ENCODE measurements at regions not wholly inside any gene's neighbourhood (a gene's known extent, or its start where the extent isn't known, plus 50 kb on each side); places are given as distances from the start of the nearest gene placed in this dataset.
A peak's percentile ranks its signal among the peaks of the same experiment; 100 is the strongest.
"Not testable (repeated sequence)": the region's sequence is repeated elsewhere in the genome, so short reads cannot be mapped to it uniquely, and the experiment has no call there.

- DNase-seq (ENCODE audit: low read depth) = no peak
These were observed 167.5 kb downstream of the EBLN2 start for GRCh38 chr3:73228959-73229358.

GRCh38 chr3:73234354-73235014 lies 173.0 kb downstream of the EBLN2 start:
- DNase-seq (ENCODE audit: low read depth) = no peak

GRCh38 chr3:73235768-73236167 lies 174.3 kb downstream of the EBLN2 start:
- no peak for DNase-seq (ENCODE audit: low read depth)

- DNase-seq (ENCODE audit: low read depth) = no peak
These were observed 175.4 kb downstream of the EBLN2 start for GRCh38 chr3:73236867-73237266.

GRCh38 chr3:73243740-73244139 lies 182.3 kb downstream of the EBLN2 start:
- DNase-seq (ENCODE audit: low read depth) = no peak

GRCh38 chr3:73245459-73245858 lies 184.0 kb downstream of the EBLN2 start:
- DNase-seq (ENCODE audit: low read depth) = no peak

- DNase-seq (ENCODE audit: low read depth) = no peak
These were observed 187.6 kb downstream of the EBLN2 start for GRCh38 chr3:73249047-73249446.

GRCh38 chr3:73254062-73254461 lies 192.6 kb downstream of the EBLN2 start:
- DNase-seq (ENCODE audit: low read depth) = no peak

GRCh38 chr3:73255609-73256029 lies 194.2 kb downstream of the EBLN2 start:
- peak; percentile 31 for DNase-seq (ENCODE audit: low read depth)

GRCh38 chr3:73257186-73257585 lies 195.7 kb downstream of the EBLN2 start:
- DNase-seq (ENCODE audit: low read depth) = no peak

- DNase-seq (ENCODE audit: low read depth) = no peak
These were observed 196.6 kb downstream of the EBLN2 start for GRCh38 chr3:73258057-73258456.

GRCh38 chr3:73259291-73259690 lies 197.8 kb downstream of the EBLN2 start:
- DNase-seq (ENCODE audit: low read depth) = no peak

GRCh38 chr3:73259856-73260255 lies 198.4 kb downstream of the EBLN2 start:
- no peak for DNase-seq (ENCODE audit: low read depth)

- DNase-seq (ENCODE audit: low read depth) = not testable (repeated sequence)
These were observed 205.1 kb downstream of the EBLN2 start for GRCh38 chr3:73266558-73266957.

GRCh38 chr3:73269126-73269525 lies 207.7 kb downstream of the EBLN2 start:
- DNase-seq (ENCODE audit: low read depth) = not testable (repeated sequence)

GRCh38 chr3:73270839-73271483 lies 209.5 kb downstream of the EBLN2 start:
- no peak for DNase-seq (ENCODE audit: low read depth)

- DNase-seq (ENCODE audit: low read depth) = no peak
These were observed 211.9 kb downstream of the EBLN2 start for GRCh38 chr3:73273341-73273740.

- DNase-seq (ENCODE audit: low read depth) = no peak
These were observed 219.3 kb downstream of the EBLN2 start for GRCh38 chr3:73280746-73281145.

GRCh38 chr3:73284472-73284871 lies 223.0 kb downstream of the EBLN2 start:
- DNase-seq (ENCODE audit: low read depth) = no peak

- DNase-seq (ENCODE audit: low read depth) = no peak
These were observed 230.1 kb downstream of the EBLN2 start for GRCh38 chr3:73291541-73291940.

- DNase-seq (ENCODE audit: low read depth) = no peak
These were observed 230.8 kb downstream of the EBLN2 start for GRCh38 chr3:73292220-73292619.

GRCh38 chr3:73294537-73294936 lies 233.1 kb downstream of the EBLN2 start:
- DNase-seq (ENCODE audit: low read depth) = no peak

GRCh38 chr3:73295876-73296635 lies 234.6 kb downstream of the EBLN2 start:
- no peak for DNase-seq (ENCODE audit: low read depth)

All from non-pigmented ciliary epithelial cell (primary cell).